OCI-LY3 (cell line): ENCODE measurements at regions not wholly inside any gene's neighbourhood (a gene's known extent, or its start where the extent isn't known, plus 50 kb on each side); places are given as distances from the start of the nearest gene placed in this dataset.

Experiments used
- EZH2phosphoT487 ChIP-seq: fragments of 200-600 bp; shearing (Covaris generic); IDR thresholded peaks from 2 replicates; pipeline ENCODE4 v1.6.1; 2018; ENCODE audit warnings: antibody characterized with exemption, mixed run types, low read depth
- TF ChIP-seq, protein P1 (sequence below): fragments of 200-600, 300-600 bp; sonication (generic); IDR thresholded peaks from 2 replicates; pipeline ENCODE4 v1.5.1; 2014; ENCODE audit warnings: antibody characterized with exemption, low read length, low read depth

DNA sequence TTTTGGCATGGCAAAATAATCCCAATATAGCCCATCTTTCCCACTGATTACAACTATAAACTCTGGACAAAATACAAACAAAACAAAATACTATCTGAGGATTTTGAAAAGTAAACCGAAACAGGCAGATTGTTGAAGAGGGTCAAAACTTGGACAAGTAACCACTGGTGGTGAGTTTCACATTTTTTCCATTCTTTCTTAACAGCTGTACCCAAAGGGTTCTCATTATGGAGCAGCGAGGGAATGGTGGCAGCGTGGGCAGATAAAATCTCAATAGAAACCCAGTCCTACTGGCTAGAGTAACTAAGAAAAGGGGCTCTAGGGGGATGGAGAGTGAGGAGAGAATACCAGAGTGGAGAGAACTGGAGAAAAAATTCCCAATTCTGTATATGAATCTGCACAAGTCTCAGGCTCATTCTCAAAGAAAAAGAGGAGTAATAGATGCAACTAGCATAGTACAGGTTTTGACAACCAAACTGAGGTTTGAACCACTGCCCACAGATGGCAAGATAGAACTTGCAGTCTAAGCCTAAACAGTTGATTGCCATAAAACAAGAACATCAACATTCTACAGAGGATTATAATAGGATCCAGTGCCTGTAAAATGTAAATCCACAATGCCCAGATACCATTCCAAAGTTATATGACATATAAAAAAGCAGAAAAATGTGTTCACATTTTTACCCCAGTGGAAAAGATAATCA is 284.5 kb downstream of the KCNRG start:
- TF ChIP-seq, protein P1, sequence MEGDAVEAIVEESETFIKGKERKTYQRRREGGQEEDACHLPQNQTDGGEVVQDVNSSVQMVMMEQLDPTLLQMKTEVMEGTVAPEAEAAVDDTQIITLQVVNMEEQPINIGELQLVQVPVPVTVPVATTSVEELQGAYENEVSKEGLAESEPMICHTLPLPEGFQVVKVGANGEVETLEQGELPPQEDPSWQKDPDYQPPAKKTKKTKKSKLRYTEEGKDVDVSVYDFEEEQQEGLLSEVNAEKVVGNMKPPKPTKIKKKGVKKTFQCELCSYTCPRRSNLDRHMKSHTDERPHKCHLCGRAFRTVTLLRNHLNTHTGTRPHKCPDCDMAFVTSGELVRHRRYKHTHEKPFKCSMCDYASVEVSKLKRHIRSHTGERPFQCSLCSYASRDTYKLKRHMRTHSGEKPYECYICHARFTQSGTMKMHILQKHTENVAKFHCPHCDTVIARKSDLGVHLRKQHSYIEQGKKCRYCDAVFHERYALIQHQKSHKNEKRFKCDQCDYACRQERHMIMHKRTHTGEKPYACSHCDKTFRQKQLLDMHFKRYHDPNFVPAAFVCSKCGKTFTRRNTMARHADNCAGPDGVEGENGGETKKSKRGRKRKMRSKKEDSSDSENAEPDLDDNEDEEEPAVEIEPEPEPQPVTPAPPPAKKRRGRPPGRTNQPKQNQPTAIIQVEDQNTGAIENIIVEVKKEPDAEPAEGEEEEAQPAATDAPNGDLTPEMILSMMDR: no peak
- no peak for TF ChIP-seq EZH2phosphoT487
